Suppressor macrophage treated with lipopolysaccharide for 4 hours (primary cell): ENCODE measurements at regions not wholly inside any gene's neighbourhood (a gene's known extent, or its start where the extent isn't known, plus 50 kb on each side); places are given as distances from the start of the nearest gene placed in this dataset.
A peak's percentile ranks its signal among the peaks of the same experiment; 100 is the strongest.

Source experiments
- DNase-seq: peaks from one replicate; pipeline ENCODE4 v3.0.0-alpha.2; 2020

GRCh38 chrX:9148615-9149399, 114.9 kb upstream of the FAM9B start:
- DNase-seq, result no peak

GRCh38 chrX:9149501-9150245, 115.7 kb upstream of the FAM9B start:
- DNase-seq, result no peak

- DNase-seq, result peak; percentile 16
Measured at GRCh38 chrX:9151772-9152307, 117.9 kb upstream of the FAM9B start.

GRCh38 chrX:9153300-9153699, 119.4 kb upstream of the FAM9B start:
- DNase-seq, result no peak

GRCh38 chrX:9158611-9159010, 124.7 kb upstream of the FAM9B start:
- DNase-seq, result no peak

GRCh38 chrX:9160698-9161329, 126.9 kb upstream of the FAM9B start:
- no peak for DNase-seq

GRCh38 chrX:9162698-9163097, 128.8 kb upstream of the FAM9B start:
- DNase-seq, result no peak

GRCh38 chrX:9163214-9163709, 129.3 kb upstream of the FAM9B start:
- DNase-seq, result no peak

GRCh38 chrX:9164086-9164485, 130.2 kb upstream of the FAM9B start:
- no peak for DNase-seq

- DNase-seq, result no peak
Measured at GRCh38 chrX:9164533-9165426, 130.9 kb upstream of the FAM9B start.

GRCh38 chrX:9166584-9166944, 132.6 kb upstream of the FAM9B start:
- no peak for DNase-seq

GRCh38 chrX:9171841-9172463, 138.0 kb upstream of the FAM9B start:
- no peak for DNase-seq

GRCh38 chrX:9172464-9172850, 138.5 kb upstream of the FAM9B start:
- no peak for DNase-seq

- no peak for DNase-seq
Measured at GRCh38 chrX:9180623-9181022, 146.7 kb upstream of the FAM9B start.

GRCh38 chrX:9182041-9182440, 148.1 kb upstream of the FAM9B start:
- DNase-seq, result no peak

GRCh38 chrX:9183481-9183880, 149.6 kb upstream of the FAM9B start:
- DNase-seq, result no peak

GRCh38 chrX:9184211-9184610, 150.3 kb upstream of the FAM9B start:
- DNase-seq, result no peak

GRCh38 chrX:9188117-9188516, 154.2 kb upstream of the FAM9B start:
- DNase-seq, result no peak

GRCh38 chrX:9189286-9189685, 155.4 kb upstream of the FAM9B start:
- no peak for DNase-seq

GRCh38 chrX:9191392-9191791, 157.5 kb upstream of the FAM9B start:
- DNase-seq, result no peak

GRCh38 chrX:9195199-9195880, 161.4 kb upstream of the FAM9B start:
- no peak for DNase-seq
